Epithelial cell of esophagus (primary cell): ENCODE measurements at regions not wholly inside any gene's neighbourhood (a gene's known extent, or its start where the extent isn't known, plus 50 kb on each side); places are given as distances from the start of the nearest gene placed in this dataset.
"Not testable (repeated sequence)": the region's sequence is repeated elsewhere in the genome, so short reads cannot be mapped to it uniquely, and the experiment has no call there.

ENCODE experiments used
- DNase-seq: peaks from one replicate; pipeline ENCODE4 v3.0.0; 2010; ENCODE audit warnings: low read depth
- H3K4me3 ChIP-seq: 2 replicates; pipeline ENCODE4 v1.5.1; 2011; ENCODE audit warnings: mild to moderate bottlenecking, low read length, control low read depth
- TF ChIP-seq, protein P1 (sequence below): IDR thresholded peaks from 2 replicates; pipeline ENCODE4 v1.5.1; 2011; ENCODE audit warnings: low read depth, mild to moderate bottlenecking, low read length, control low read depth, inconsistent platforms; ENCODE audit not compliant: insufficient read depth; ENCODE audit errors: missing control alignments

DNA sequence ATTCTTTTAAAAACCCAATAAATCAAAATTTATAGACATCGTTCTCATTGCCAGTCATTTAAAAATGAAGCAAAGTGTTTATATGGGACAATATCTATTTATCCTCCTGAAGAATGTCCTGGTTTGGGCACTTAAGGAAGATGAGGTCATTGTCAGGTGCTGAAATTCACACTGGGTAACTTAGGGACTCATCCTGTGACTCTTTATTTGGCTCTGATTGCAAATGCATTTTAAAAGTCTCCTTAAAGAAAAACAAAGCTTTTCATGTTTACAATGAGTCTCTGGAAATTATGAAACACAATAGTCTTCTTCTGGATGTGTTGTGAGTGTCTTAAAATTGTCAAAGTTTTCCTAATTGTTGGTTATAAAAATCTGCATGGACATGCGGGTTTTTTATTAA, 69.5 kb upstream of the GPR158 start:
- H3K4me3 ChIP-seq: no peak overlapping the region
- TF ChIP-seq, protein P1, sequence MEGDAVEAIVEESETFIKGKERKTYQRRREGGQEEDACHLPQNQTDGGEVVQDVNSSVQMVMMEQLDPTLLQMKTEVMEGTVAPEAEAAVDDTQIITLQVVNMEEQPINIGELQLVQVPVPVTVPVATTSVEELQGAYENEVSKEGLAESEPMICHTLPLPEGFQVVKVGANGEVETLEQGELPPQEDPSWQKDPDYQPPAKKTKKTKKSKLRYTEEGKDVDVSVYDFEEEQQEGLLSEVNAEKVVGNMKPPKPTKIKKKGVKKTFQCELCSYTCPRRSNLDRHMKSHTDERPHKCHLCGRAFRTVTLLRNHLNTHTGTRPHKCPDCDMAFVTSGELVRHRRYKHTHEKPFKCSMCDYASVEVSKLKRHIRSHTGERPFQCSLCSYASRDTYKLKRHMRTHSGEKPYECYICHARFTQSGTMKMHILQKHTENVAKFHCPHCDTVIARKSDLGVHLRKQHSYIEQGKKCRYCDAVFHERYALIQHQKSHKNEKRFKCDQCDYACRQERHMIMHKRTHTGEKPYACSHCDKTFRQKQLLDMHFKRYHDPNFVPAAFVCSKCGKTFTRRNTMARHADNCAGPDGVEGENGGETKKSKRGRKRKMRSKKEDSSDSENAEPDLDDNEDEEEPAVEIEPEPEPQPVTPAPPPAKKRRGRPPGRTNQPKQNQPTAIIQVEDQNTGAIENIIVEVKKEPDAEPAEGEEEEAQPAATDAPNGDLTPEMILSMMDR: no peak
- no peak for DNase-seq

GRCh38 chr10:25105743-25106260, 69.0 kb upstream of the GPR158 start:
- H3K4me3 ChIP-seq: no peak overlapping the region
- TF ChIP-seq, protein P1: no peak
- no peak for DNase-seq

DNA sequence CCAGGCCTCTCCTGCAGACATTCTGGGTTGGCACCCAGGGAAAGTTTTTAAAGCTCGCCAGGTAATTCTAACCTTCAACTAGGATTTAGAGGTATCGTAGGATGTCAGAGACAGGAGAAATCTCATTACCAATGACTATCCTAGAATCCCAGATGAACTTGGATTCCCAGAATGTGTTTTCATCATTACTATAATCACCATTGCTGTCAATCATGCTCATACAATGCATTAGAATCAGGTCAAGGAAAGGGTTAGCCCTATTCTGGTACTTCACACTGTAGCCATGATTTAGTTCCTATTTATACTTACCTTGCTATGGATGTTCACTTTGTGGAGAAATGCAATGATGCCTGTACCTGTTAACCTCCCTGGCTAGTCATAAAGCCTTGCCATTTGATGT, 67.0 kb upstream of the GPR158 start:
- DNase-seq: no peak
- H3K4me3 ChIP-seq: no peak overlapping the region
- TF ChIP-seq, protein P1: no peak

DNA sequence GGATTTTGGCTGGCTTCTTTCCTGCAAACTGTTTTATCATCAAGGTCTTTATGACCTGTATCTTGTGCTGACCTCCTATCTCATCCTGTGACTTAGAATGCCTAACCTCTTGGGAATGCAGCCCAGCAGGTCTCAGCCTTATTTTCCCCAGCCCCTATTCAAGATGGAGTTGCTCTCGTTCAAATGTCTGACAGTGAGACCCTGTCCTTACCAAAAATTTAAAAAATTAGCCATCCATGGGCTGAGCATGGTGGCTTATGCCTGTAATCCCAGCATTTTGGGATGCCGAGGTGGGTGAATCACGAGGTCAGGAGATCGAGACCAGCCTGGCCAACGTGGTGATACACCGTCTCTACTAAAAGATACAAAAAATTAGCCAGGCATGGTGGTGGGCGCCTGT, 64.9 kb upstream of the GPR158 start:
- DNase-seq, H3K4me3 ChIP-seq: not testable (repeated sequence)

DNA sequence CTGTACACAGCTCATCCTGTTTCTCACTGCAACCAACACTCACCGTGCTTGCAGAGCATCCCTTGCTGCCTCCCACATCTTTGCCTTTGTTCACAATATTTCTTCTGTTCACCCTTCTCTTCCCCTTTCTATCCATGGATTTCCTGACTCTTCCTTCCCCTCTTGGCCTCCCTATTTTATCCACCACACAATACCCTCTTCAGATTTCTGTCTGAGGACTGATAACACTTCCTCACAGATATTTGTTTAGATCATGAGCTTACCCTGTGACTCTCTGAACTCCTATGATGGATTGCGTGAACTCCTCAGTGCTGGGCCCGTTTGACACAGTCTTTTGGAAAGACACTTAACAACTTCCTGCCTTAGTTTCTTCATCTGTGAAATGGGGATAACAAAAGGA, 62.8 kb upstream of the GPR158 start:
- DNase-seq: no peak
- no peak overlapping the region for H3K4me3 ChIP-seq
- TF ChIP-seq, protein P1: no peak

- TF ChIP-seq, protein P1: peak; percentile 81
- no peak overlapping the region for H3K4me3 ChIP-seq
- peak; percentile 79 for DNase-seq
Measured at GRCh38 chr10:25113191-25114035, 61.4 kb upstream of the GPR158 start.

GRCh38 chr10:25114036-25114411, 60.8 kb upstream of the GPR158 start:
- no peak overlapping the region for H3K4me3 ChIP-seq
- TF ChIP-seq, protein P1: no peak
- no peak for DNase-seq
